IMR-90 (cell line): ENCODE measurements at regions not wholly inside any gene's neighbourhood (a gene's known extent, or its start where the extent isn't known, plus 50 kb on each side); places are given as distances from the start of the nearest gene placed in this dataset.

Experiments used
- ATAC-seq: fragments of 200-7000 bp; cut with Tn5 transposase; 2 replicates; pipeline ENCODE4 v1.9.1; 2020; ENCODE audit warnings: low read depth, mild to moderate bottlenecking, moderate library complexity
- BruUV-seq: library from RNA; stranded (reverse); fragments of 400-500 nt; replicated peaks from 2 replicates; lab custom pipeline; 2021; lab: Mats Ljungman, UMichigan
- CTCF ChIA-PET: fragments of 300-600 bp; formaldehyde crosslinking; extraction: SDS; loops from one replicate; lab custom pipeline; 2021; ENCODE audit warnings: antibody characterized with exemption; lab: Yijun Ruan, JAX
- POLR2A ChIA-PET: fragments of 300-600 bp; sonication (Branson Sonifier 250); formaldehyde crosslinking; loops from one replicate; lab custom pipeline; 2022; ENCODE audit warnings: antibody characterized with exemption; ENCODE audit not compliant: unreplicated experiment; lab: Charles Lee
- DNase-seq: peaks from one replicate; pipeline ENCODE4 v3.0.0; 2013
- H2AFZ ChIP-seq: replicated peaks from 2 replicates; pipeline ENCODE3; 2013; ENCODE audit warnings: low read length, mild to moderate bottlenecking; ENCODE audit not compliant: poor library complexity
- H2AK5ac ChIP-seq: 2 replicates; pipeline ENCODE4 v1.6.1; 2013; ENCODE audit warnings: low read depth, low read length, inconsistent platforms
- H2AK9ac ChIP-seq: replicated peaks from 2 replicates; pipeline ENCODE3; 2013; ENCODE audit warnings: mild to moderate bottlenecking, low read depth, low read length, moderate library complexity; ENCODE audit not compliant: poor library complexity
- H2BK120ac ChIP-seq: 2 replicates; pipeline ENCODE4 v1.6.1; 2013; ENCODE audit warnings: low read depth, low read length, inconsistent platforms
- H2BK15ac ChIP-seq: 3 replicates; pipeline ENCODE4 v1.6.1; 2013; ENCODE audit warnings: low read depth, low read length, inconsistent platforms
- H2BK20ac ChIP-seq: 2 replicates; pipeline ENCODE4 v1.6.1; 2013; ENCODE audit warnings: low read depth, mild to moderate bottlenecking, inconsistent platforms, low read length, moderate library complexity
- H2BK5ac ChIP-seq: 2 replicates; pipeline ENCODE4 v1.6.1; 2013; ENCODE audit warnings: mild to moderate bottlenecking, low read depth, low read length, inconsistent platforms; ENCODE audit not compliant: poor library complexity, severe bottlenecking
- H3K14ac ChIP-seq: replicated peaks from 2 replicates; pipeline ENCODE4 v1.6.1; 2013; ENCODE audit warnings: low read depth, low read length, inconsistent platforms
- H3K18ac ChIP-seq: 2 replicates; pipeline ENCODE4 v1.6.1; 2013; ENCODE audit warnings: low read depth, low read length, control low read depth
- H3K23ac ChIP-seq: 2 replicates; pipeline ENCODE4 v1.6.1; 2013; ENCODE audit warnings: low read depth, low read length, inconsistent platforms
- H3K27ac ChIP-seq: 2 replicates; pipeline ENCODE4 v1.5.1; 2013; ENCODE audit warnings: mild to moderate bottlenecking, control low read depth, low read length; ENCODE audit not compliant: insufficient read depth
- H3K27me3 ChIP-seq: 2 replicates; pipeline ENCODE4 v1.6.1; 2013; ENCODE audit warnings: low read length; ENCODE audit not compliant: control insufficient read depth, insufficient read depth
- H3K36me3 ChIP-seq: 2 replicates; pipeline ENCODE4 v1.6.1; 2013; ENCODE audit warnings: low read length, mixed read lengths; ENCODE audit not compliant: control insufficient read depth, insufficient read depth
- H3K4ac ChIP-seq: 2 replicates; pipeline ENCODE4 v1.6.1; 2013; ENCODE audit warnings: low read depth, low read length, inconsistent platforms
- H3K4me1 ChIP-seq: 2 replicates; pipeline ENCODE4 v1.6.1; 2013; ENCODE audit warnings: low read length, mixed read lengths; ENCODE audit not compliant: control insufficient read depth, insufficient read depth
- H3K4me2 ChIP-seq: 2 replicates; pipeline ENCODE4 v1.6.1; 2013; ENCODE audit warnings: low read depth, mild to moderate bottlenecking, control low read depth, low read length, moderate library complexity
- H3K4me3 ChIP-seq: 2 replicates; pipeline ENCODE4 v1.5.1; 2013; ENCODE audit warnings: low read depth, mild to moderate bottlenecking, control low read depth, low read length, moderate library complexity; ENCODE audit not compliant: insufficient read depth
- H3K56ac ChIP-seq: 2 replicates; pipeline ENCODE4 v1.6.1; 2013; ENCODE audit warnings: low read length, inconsistent platforms; ENCODE audit not compliant: insufficient read depth; ENCODE audit errors: extremely low read depth
- H3K79me1 ChIP-seq, 2 experiments: 2 replicates each; pipeline ENCODE4 v1.6.1; 2013; ENCODE audit warnings: low read length in 2 of 2, inconsistent platforms in 1 of 2, low read depth in 1 of 2
- H3K9ac ChIP-seq: 2 replicates; pipeline ENCODE4 v1.6.1; 2013; ENCODE audit warnings: low read depth, low read length, control low read depth
- H3K9me1 ChIP-seq: 2 replicates; pipeline ENCODE4 v1.6.1; 2013; ENCODE audit warnings: low read length, inconsistent platforms; ENCODE audit not compliant: insufficient read depth
- H3K9me3 ChIP-seq: 2 replicates; pipeline ENCODE4 v1.6.1; 2013; ENCODE audit warnings: low read length; ENCODE audit not compliant: control insufficient read depth, insufficient read depth
- H4K20me1 ChIP-seq: 2 replicates; pipeline ENCODE4 v1.6.1; 2013; ENCODE audit warnings: low read length, inconsistent platforms; ENCODE audit not compliant: insufficient read depth
- H4K5ac ChIP-seq: 2 replicates; pipeline ENCODE4 v1.6.1; 2013; ENCODE audit warnings: mild to moderate bottlenecking, low read depth, low read length, control low read depth
- H4K8ac ChIP-seq, 2 experiments: 2 replicates each; pipeline ENCODE4 v1.6.1; 2013; ENCODE audit warnings: low read depth in 2 of 2, low read length in 2 of 2, control low read depth in 1 of 2, inconsistent platforms in 1 of 2
- H4K91ac ChIP-seq: 2 replicates; pipeline ENCODE4 v1.6.1; 2013; ENCODE audit warnings: low read depth, low read length, inconsistent platforms; ENCODE audit not compliant: insufficient read depth
- BHLHE40 ChIP-seq: fragments of 150-350 bp; IDR thresholded peaks from 2 replicates; pipeline ENCODE4 v1.6.1; 2016; ENCODE audit warnings: mild to moderate bottlenecking, low read depth, low read length
- CEBPB ChIP-seq: IDR thresholded peaks from 2 replicates; pipeline ENCODE4 v1.6.1; 2012; ENCODE audit warnings: low read depth, low read length, improper control_type of control experiment
- FOS ChIP-seq: fragments of 150-350 bp; IDR thresholded peaks from 2 replicates; pipeline ENCODE4 v1.6.1; 2016; ENCODE audit warnings: low read depth, low read length
- MAFK ChIP-seq: IDR thresholded peaks from 2 replicates; pipeline ENCODE4 v1.6.1; 2012; ENCODE audit warnings: low read depth, low read length, improper control_type of control experiment
- MAZ ChIP-seq: IDR thresholded peaks from 2 replicates; pipeline ENCODE4 v1.6.1; 2012; ENCODE audit warnings: low read depth, mild to moderate bottlenecking, low read length, improper control_type of control experiment, moderate library complexity, borderline replicate concordance
- MXI1 ChIP-seq: IDR thresholded peaks from 2 replicates; pipeline ENCODE4 v1.6.1; 2012; ENCODE audit warnings: low read depth, mild to moderate bottlenecking, low read length, moderate library complexity, borderline replicate concordance
- NFE2L2 ChIP-seq: fragments of 150-350 bp; IDR thresholded peaks from 2 replicates; pipeline ENCODE4 v1.6.1; 2016; ENCODE audit warnings: low read depth, mild to moderate bottlenecking, low read length
- POLR2A ChIP-seq: IDR thresholded peaks from 2 replicates; pipeline ENCODE4 v1.6.1; 2012; ENCODE audit warnings: mild to moderate bottlenecking, low read depth, low read length
- RCOR1 ChIP-seq: IDR thresholded peaks from 2 replicates; pipeline ENCODE4 v1.6.1; 2012; ENCODE audit warnings: mild to moderate bottlenecking, low read length, improper control_type of control experiment; ENCODE audit not compliant: insufficient replicate concordance
- RFX5 ChIP-seq: IDR thresholded peaks from 2 replicates; pipeline ENCODE4 v1.8.0; 2012; ENCODE audit warnings: low read depth, mild to moderate bottlenecking, low read length, moderate library complexity
- WGBS, 2 experiments: methylation state at CpG; one replicate each; pipeline versions ENCODE4 v1.1.5 to v1.1.7; 2013; ENCODE audit warnings: missing lambda C conversion rate in 2 of 2; ENCODE audit not compliant: insufficient read length in 1 of 2; ENCODE audit errors: extremely low coverage in 2 of 2; 5-methylcytosine and 5-hydroxymethylcytosine counted together
- dilution Hi-C: fragments of 300-500 bp; cut with HindIII; formaldehyde crosslinking; loops from one replicate; pipeline ENCODE4 v1.14.3; 2018; ENCODE audit warnings: low sequenced_read_pairs; ENCODE audit not compliant: unreplicated experiment
- in situ Hi-C: fragments of 300-500 bp; cut with MboI; formaldehyde crosslinking; loops from 3 replicates; pipeline ENCODE4 v1.14.3; 2019; ENCODE audit warnings: low sequenced_read_pairs, inconsistent platforms, mixed read lengths
- intact Hi-C: fragments of 100-400 bp; cut with micrococcal nuclease; formaldehyde crosslinking; loops from 2 replicates; pipeline ENCODE4 v1.10.0; 2022
- TF ChIP-seq, protein P1 (sequence below): conservative IDR thresholded peaks from 2 replicates; pipeline ENCODE4 v1.5.1; 2012; ENCODE audit warnings: mild to moderate bottlenecking, low read depth, low read length, improper control_type of control experiment
- TF ChIP-seq, protein P2 (sequence below): fragments of 150-350 bp; IDR thresholded peaks from 2 replicates; pipeline ENCODE4 v1.6.1; 2016; ENCODE audit warnings: low read depth, mild to moderate bottlenecking, low read length, moderate library complexity, borderline replicate concordance
- TF ChIP-seq, protein P3 (sequence below): fragments of 150-350 bp; IDR thresholded peaks from 2 replicates; pipeline ENCODE4 v1.6.1; 2017; ENCODE audit warnings: mild to moderate bottlenecking, antibody characterized with exemption, low read length, low read depth

DNA sequence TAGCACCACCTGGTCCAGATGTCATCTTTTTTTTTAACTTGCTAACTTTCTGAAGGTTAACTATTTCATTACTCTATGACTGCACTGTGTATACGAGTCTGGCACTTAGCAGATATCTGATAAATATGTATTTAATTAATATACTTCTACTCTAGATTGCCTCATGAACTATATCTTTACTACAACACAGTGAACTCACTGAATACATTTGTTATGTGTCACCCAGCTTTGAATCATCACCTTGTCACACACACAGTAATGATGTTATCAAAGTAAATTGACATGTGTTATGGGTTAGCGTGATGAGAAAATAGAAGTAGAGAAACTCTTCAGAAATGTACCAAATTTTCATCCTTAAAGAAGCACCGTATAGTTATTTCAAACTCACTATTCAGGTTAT, 419.3 kb upstream of the ADGRL3 start:
- DNase-seq (peak; percentile 50), ATAC-seq (no peak)
- Histone ChIP-seq H2BK15ac (no peak overlapping the region), H3K4ac (no peak overlapping the region), H2AK5ac (no peak overlapping the region), H3K4me2 (no peak overlapping the region), H4K20me1 (no peaks in the 10 kb centered on the region), H4K5ac (no peak overlapping the region), H2AK9ac (no peak overlapping the region), H3K9ac (no peak overlapping the region), H4K8ac (no peak overlapping the region), H3K23ac (no peak overlapping the region), H2AFZ (no peak overlapping the region), H3K79me1 (no peaks in the 10 kb centered on the region), H3K14ac (no peak overlapping the region), H2BK5ac (no peak overlapping the region), H3K4me1 (no peaks in the 10 kb centered on the region), H2BK20ac (no peak overlapping the region), H3K18ac (no peak overlapping the region), H3K36me3 (no peaks in the 10 kb centered on the region), H3K9me1 (no peaks in the 10 kb centered on the region), H3K9me3 (no peaks in the 10 kb centered on the region), H3K27ac (no peak overlapping the region), H2BK120ac (no peak overlapping the region), H4K91ac (no peak overlapping the region), H3K27me3 (no peaks in the 10 kb centered on the region), H3K56ac (no peak overlapping the region), H3K4me3 (no peak overlapping the region)
- TF ChIP-seq MAZ (no peak), RFX5 (no peak), POLR2A (no peak), MXI1 (no peak), MAFK (no peak), NFE2L2 (no peak), BHLHE40 (no peak), RCOR1 (no peak), CEBPB (no peak), FOS (no peak)
- TF ChIP-seq, protein P1, sequence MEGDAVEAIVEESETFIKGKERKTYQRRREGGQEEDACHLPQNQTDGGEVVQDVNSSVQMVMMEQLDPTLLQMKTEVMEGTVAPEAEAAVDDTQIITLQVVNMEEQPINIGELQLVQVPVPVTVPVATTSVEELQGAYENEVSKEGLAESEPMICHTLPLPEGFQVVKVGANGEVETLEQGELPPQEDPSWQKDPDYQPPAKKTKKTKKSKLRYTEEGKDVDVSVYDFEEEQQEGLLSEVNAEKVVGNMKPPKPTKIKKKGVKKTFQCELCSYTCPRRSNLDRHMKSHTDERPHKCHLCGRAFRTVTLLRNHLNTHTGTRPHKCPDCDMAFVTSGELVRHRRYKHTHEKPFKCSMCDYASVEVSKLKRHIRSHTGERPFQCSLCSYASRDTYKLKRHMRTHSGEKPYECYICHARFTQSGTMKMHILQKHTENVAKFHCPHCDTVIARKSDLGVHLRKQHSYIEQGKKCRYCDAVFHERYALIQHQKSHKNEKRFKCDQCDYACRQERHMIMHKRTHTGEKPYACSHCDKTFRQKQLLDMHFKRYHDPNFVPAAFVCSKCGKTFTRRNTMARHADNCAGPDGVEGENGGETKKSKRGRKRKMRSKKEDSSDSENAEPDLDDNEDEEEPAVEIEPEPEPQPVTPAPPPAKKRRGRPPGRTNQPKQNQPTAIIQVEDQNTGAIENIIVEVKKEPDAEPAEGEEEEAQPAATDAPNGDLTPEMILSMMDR = no peak
- TF ChIP-seq, protein P2, sequence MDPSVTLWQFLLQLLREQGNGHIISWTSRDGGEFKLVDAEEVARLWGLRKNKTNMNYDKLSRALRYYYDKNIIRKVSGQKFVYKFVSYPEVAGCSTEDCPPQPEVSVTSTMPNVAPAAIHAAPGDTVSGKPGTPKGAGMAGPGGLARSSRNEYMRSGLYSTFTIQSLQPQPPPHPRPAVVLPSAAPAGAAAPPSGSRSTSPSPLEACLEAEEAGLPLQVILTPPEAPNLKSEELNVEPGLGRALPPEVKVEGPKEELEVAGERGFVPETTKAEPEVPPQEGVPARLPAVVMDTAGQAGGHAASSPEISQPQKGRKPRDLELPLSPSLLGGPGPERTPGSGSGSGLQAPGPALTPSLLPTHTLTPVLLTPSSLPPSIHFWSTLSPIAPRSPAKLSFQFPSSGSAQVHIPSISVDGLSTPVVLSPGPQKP = no peak
- TF ChIP-seq, protein P3, sequence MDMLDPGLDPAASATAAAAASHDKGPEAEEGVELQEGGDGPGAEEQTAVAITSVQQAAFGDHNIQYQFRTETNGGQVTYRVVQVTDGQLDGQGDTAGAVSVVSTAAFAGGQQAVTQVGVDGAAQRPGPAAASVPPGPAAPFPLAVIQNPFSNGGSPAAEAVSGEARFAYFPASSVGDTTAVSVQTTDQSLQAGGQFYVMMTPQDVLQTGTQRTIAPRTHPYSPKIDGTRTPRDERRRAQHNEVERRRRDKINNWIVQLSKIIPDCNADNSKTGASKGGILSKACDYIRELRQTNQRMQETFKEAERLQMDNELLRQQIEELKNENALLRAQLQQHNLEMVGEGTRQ = no peak
- POLR2A ChIA-PET = no interaction called here
- BruUV-seq = no TSS peak
- WGBS, 2 experiments = no CpG with 5 or more reads among the region's 3 CpGs
- CTCF ChIA-PET = interaction anchor here (0.6 kb wide), 1 partner anchor 9 kb away, joined by 3 read pairs; no protein-coding TSS in a partner anchor
- dilution Hi-C loops = no loop called here
- in situ Hi-C loops = no loop called here
- intact Hi-C loops = no loop called here
